C4-2B (cell line): ENCODE measurements at regions not wholly inside any gene's neighbourhood (a gene's known extent, or its start where the extent isn't known, plus 50 kb on each side); places are given as distances from the start of the nearest gene placed in this dataset.

Source experiments
- H3K27ac ChIP-seq: fragments of 450-650 bp; 2 replicates; pipeline ENCODE4 v1.5.1; 2017
- CTCF ChIP-seq: fragments of 450-650 bp; conservative IDR thresholded peaks from 2 replicates; pipeline ENCODE4 v1.5.1; 2017; ENCODE audit warnings: mild to moderate bottlenecking
- ZFX ChIP-seq: fragments of 450-650 bp; IDR thresholded peaks from 2 replicates; pipeline ENCODE4 v1.6.1; 2017

- no peak overlapping the region for H3K27ac ChIP-seq
These were observed 87.2 kb upstream of the SOX5 start for GRCh38 chr12:24036438-24037216.

GRCh38 chr12:24034894-24035293, 85.4 kb upstream of the SOX5 start:
- TF ChIP-seq ZFX (no peak), CTCF (no peak)
- no peak overlapping the region for H3K27ac ChIP-seq

More at GRCh38 chr12:24036438-24037216, 87.2 kb upstream of the SOX5 start:
- TF ChIP-seq CTCF (no peak), ZFX (no peak)

- no peak overlapping the region for H3K27ac ChIP-seq
- TF ChIP-seq ZFX (no peak), CTCF (no peak)
These were observed 84.7 kb upstream of the SOX5 start for GRCh38 chr12:24034160-24034559.

- no peak for TF ChIP-seq CTCF
- TF ChIP-seq ZFX, result no peak
- no peak overlapping the region for H3K27ac ChIP-seq
These were observed 77.9 kb upstream of the SOX5 start for GRCh38 chr12:24027352-24027751.

GRCh38 chr12:24025153-24025798, 75.8 kb upstream of the SOX5 start:
- H3K27ac ChIP-seq, result no peak overlapping the region
- TF ChIP-seq CTCF (peak; percentile 76), ZFX (no peak)

GRCh38 chr12:24023081-24023480, 73.6 kb upstream of the SOX5 start:
- H3K27ac ChIP-seq, result no peak overlapping the region
- TF ChIP-seq CTCF, result no peak
- no peak for TF ChIP-seq ZFX

GRCh38 chr12:24021164-24021502, 71.7 kb upstream of the SOX5 start:
- no peak overlapping the region for H3K27ac ChIP-seq
- TF ChIP-seq ZFX (no peak), CTCF (no peak)
